Fibroblast of skin of scalp (primary cell): ENCODE measurements at regions not wholly inside any gene's neighbourhood (a gene's known extent, or its start where the extent isn't known, plus 50 kb on each side); places are given as distances from the start of the nearest gene placed in this dataset.
"Not testable (repeated sequence)": the region's sequence is repeated elsewhere in the genome, so short reads cannot be mapped to it uniquely, and the experiment has no call there.

Source experiments
- DNase-seq: peaks from one replicate; pipeline ENCODE4 v3.0.0-alpha.2; 2013

- peak; percentile 95 for DNase-seq
Observed at GRCh38 chr11:27241311-27242122, 121.5 kb downstream of the CCDC34 start.

GRCh38 chr11:27239305-27239942 is 123.6 kb downstream of the CCDC34 start:
- peak; percentile 49 for DNase-seq

- DNase-seq, result peak; percentile 27
Observed at GRCh38 chr11:27238811-27239210, 124.2 kb downstream of the CCDC34 start.

- DNase-seq, result no peak
Observed at GRCh38 chr11:27237643-27238042, 125.4 kb downstream of the CCDC34 start.

GRCh38 chr11:27234961-27235360 is 128.1 kb downstream of the CCDC34 start:
- peak; percentile 55 for DNase-seq

GRCh38 chr11:27234043-27234668 is 128.9 kb downstream of the CCDC34 start:
- DNase-seq, result peak; percentile 99

GRCh38 chr11:27233654-27234042 is 129.4 kb downstream of the CCDC34 start:
- DNase-seq, result no peak

- no peak for DNase-seq
Observed at GRCh38 chr11:27231530-27231929, 131.5 kb downstream of the CCDC34 start.

GRCh38 chr11:27230192-27230572 is 132.8 kb downstream of the CCDC34 start:
- DNase-seq, result no peak

GRCh38 chr11:27229511-27230191 is 133.4 kb downstream of the CCDC34 start:
- peak; percentile 79 for DNase-seq

GRCh38 chr11:27228906-27229290 is 134.1 kb downstream of the CCDC34 start:
- no peak for DNase-seq

- no peak for DNase-seq
Observed at GRCh38 chr11:27228232-27228905, 134.6 kb downstream of the CCDC34 start.

- peak; percentile 50 for DNase-seq
Observed at GRCh38 chr11:27227736-27228135, 135.3 kb downstream of the CCDC34 start.

- DNase-seq, result not testable (repeated sequence)
Observed at GRCh38 chr11:27219487-27220039, 143.5 kb downstream of the CCDC34 start.

- DNase-seq, result peak; percentile 98
Observed at GRCh38 chr11:27218421-27219038, 144.5 kb downstream of the CCDC34 start.

GRCh38 chr11:27217948-27218420 is 145.0 kb downstream of the CCDC34 start:
- peak; percentile 94 for DNase-seq

- no peak for DNase-seq
Observed at GRCh38 chr11:27217496-27217895, 145.5 kb downstream of the CCDC34 start.

GRCh38 chr11:27216270-27217149 is 146.5 kb downstream of the CCDC34 start:
- peak; percentile 72 for DNase-seq

GRCh38 chr11:27215471-27216269 is 147.3 kb downstream of the CCDC34 start:
- DNase-seq, result no peak

GRCh38 chr11:27214713-27215112 is 148.3 kb downstream of the CCDC34 start:
- no peak for DNase-seq
